ENCODE measurements at regions not wholly inside any gene's neighbourhood (a gene's known extent, or its start where the extent isn't known, plus 50 kb on each side); places are given as distances from the start of the nearest gene placed in this dataset.

DNA sequence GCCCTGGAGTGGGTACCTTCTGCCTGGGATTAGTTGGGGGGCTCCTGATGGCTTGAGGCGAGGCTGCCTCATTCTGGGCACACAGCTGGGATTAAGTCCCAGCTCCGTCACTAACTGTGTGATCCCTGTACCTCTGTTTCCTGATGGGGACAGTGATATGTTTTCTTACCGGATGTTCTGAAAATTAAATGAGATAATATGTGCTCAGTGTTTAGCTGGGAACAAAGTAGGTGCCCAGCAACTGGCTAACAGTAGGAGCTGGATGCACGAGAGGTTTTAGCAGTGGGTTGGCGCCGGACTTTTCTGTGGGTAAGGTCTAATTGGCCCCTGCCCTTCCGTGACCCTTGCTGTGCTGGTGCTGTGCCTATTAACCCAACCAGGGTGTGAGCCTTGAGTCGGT lies 203.4 kb downstream of the URI1 start:
- intact Hi-C loops (cut with micrococcal nuclease; ENCODE audit: unreplicated experiment) = no loop called here
- ChIA-PET CTCF (interaction anchor here (0.5 to 0.6 kb wide), 2 partner anchors 127 to 307 kb away, joined by 3 to 5 read pairs; no protein-coding TSS in a partner anchor), RAD21 (ENCODE audit: unreplicated experiment) (no interaction called here), SMC1A (ENCODE audit: uncharacterized antibody, unreplicated experiment) (no interaction called here), POLR2A (no interaction called here)
- Histone ChIP-seq H3K4me2 (ENCODE audit: control insufficient read depth, insufficient read depth) (no peak overlapping the region), H2AFZ (ENCODE audit: control insufficient read depth, low read depth, low read length) (no peak overlapping the region), H3K36me3 (ENCODE audit: control insufficient read depth in 2 of 2, insufficient read depth in 2 of 2, low read length in 1 of 2) (no peaks in the 10 kb centered on the region), H3K4me1 (ENCODE audit: control insufficient read depth, insufficient read depth, low read length) (no peaks in the 10 kb centered on the region), H3K4me3 (no peak overlapping the region), H3K9ac (ENCODE audit: control insufficient read depth, insufficient read depth, low read length) (no peak overlapping the region), H3K79me2 (ENCODE audit: control insufficient read depth, insufficient read depth, low read length) (no peaks in the 10 kb centered on the region), H3K27me3 (replicated peaks in 1 of 2; ENCODE audit: control insufficient read depth in 2 of 2, insufficient read depth in 2 of 2, low read length in 1 of 2) (peaks cover 0 to 2% of the 10 kb centered on the region in 2 experiments; a peak in 1 of 4 replicates), H4K20me1 (ENCODE audit: control insufficient read depth, insufficient read depth) (no peaks in the 10 kb centered on the region), H3K9me3 (replicated peaks; ENCODE audit: control insufficient read depth, insufficient read depth, low read length) (no peaks in the 10 kb centered on the region), H3K27ac (ENCODE audit: control insufficient read depth, insufficient read depth) (no peak overlapping the region)
- TF ChIP-seq, protein P1, sequence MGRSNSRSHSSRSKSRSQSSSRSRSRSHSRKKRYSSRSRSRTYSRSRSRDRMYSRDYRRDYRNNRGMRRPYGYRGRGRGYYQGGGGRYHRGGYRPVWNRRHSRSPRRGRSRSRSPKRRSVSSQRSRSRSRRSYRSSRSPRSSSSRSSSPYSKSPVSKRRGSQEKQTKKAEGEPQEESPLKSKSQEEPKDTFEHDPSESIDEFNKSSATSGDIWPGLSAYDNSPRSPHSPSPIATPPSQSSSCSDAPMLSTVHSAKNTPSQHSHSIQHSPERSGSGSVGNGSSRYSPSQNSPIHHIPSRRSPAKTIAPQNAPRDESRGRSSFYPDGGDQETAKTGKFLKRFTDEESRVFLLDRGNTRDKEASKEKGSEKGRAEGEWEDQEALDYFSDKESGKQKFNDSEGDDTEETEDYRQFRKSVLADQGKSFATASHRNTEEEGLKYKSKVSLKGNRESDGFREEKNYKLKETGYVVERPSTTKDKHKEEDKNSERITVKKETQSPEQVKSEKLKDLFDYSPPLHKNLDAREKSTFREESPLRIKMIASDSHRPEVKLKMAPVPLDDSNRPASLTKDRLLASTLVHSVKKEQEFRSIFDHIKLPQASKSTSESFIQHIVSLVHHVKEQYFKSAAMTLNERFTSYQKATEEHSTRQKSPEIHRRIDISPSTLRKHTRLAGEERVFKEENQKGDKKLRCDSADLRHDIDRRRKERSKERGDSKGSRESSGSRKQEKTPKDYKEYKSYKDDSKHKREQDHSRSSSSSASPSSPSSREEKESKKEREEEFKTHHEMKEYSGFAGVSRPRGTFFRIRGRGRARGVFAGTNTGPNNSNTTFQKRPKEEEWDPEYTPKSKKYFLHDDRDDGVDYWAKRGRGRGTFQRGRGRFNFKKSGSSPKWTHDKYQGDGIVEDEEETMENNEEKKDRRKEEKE (IDR thresholded peaks at IDR 0.05) = no peak
- TF ChIP-seq, protein P2, sequence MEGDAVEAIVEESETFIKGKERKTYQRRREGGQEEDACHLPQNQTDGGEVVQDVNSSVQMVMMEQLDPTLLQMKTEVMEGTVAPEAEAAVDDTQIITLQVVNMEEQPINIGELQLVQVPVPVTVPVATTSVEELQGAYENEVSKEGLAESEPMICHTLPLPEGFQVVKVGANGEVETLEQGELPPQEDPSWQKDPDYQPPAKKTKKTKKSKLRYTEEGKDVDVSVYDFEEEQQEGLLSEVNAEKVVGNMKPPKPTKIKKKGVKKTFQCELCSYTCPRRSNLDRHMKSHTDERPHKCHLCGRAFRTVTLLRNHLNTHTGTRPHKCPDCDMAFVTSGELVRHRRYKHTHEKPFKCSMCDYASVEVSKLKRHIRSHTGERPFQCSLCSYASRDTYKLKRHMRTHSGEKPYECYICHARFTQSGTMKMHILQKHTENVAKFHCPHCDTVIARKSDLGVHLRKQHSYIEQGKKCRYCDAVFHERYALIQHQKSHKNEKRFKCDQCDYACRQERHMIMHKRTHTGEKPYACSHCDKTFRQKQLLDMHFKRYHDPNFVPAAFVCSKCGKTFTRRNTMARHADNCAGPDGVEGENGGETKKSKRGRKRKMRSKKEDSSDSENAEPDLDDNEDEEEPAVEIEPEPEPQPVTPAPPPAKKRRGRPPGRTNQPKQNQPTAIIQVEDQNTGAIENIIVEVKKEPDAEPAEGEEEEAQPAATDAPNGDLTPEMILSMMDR (IDR thresholded peaks at IDR 0.05 in 2 of 3, conservative IDR thresholded peaks at IDR 0.05 in 1 of 3; ENCODE audit: control insufficient read depth in 2 of 3, extremely low read depth in 1 of 3, insufficient read depth in 1 of 3, low read depth in 3 of 3, low read length in 3 of 3) = no peak
- TF ChIP-seq PAX8 (IDR thresholded peaks at IDR 0.05) = no peak
- TF ChIP-seq MYC (IDR thresholded peaks at IDR 0.05; ENCODE audit: insufficient read depth, insufficient read length, insufficient replicate concordance, low read length, severe bottlenecking) = no peak
- TF ChIP-seq, protein P3, sequence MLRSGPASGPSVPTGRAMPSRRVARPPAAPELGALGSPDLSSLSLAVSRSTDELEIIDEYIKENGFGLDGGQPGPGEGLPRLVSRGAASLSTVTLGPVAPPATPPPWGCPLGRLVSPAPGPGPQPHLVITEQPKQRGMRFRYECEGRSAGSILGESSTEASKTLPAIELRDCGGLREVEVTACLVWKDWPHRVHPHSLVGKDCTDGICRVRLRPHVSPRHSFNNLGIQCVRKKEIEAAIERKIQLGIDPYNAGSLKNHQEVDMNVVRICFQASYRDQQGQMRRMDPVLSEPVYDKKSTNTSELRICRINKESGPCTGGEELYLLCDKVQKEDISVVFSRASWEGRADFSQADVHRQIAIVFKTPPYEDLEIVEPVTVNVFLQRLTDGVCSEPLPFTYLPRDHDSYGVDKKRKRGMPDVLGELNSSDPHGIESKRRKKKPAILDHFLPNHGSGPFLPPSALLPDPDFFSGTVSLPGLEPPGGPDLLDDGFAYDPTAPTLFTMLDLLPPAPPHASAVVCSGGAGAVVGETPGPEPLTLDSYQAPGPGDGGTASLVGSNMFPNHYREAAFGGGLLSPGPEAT (IDR thresholded peaks at IDR 0.05; ENCODE audit: low read depth) = no peak
- no peak for TF ChIP-seq BRCA1 (IDR thresholded peaks at IDR 0.05; ENCODE audit: low read depth, low read length)
- 44% methylated on average over 8 of the region's 8 CpGs for WGBS (ENCODE audit: insufficient coverage, insufficient replicate concordance, low lambda C conversion rate, missing lambda C conversion rate)
- FAIRE-seq (no peak), ATAC-seq (no peak), DNase-seq (ENCODE audit: low read depth, low spot score) (no peak)
- in situ Hi-C loops (cut with MboI) = no loop called here
- no TSS peak for BruUV-seq (replicated peaks)
